Parathyroid adenoma (tissue), 2 donors: ENCODE measurements at regions not wholly inside any gene's neighbourhood (a gene's known extent, or its start where the extent isn't known, plus 50 kb on each side); places are given as distances from the start of the nearest gene placed in this dataset.

Experiments
- H2AFZ ChIP-seq: fragments of 300-600 bp; sonication (generic); one replicate; pipeline ENCODE4 v1.7.0; 2017; ENCODE audit warnings: antibody characterized with exemption, mild to moderate bottlenecking
- H3K27ac ChIP-seq: fragments of 300-600 bp; sonication (generic); one replicate; pipeline ENCODE4 v1.7.0; 2017
- H3K27me3 ChIP-seq: fragments of 300-600 bp; sonication (generic); one replicate; pipeline ENCODE4 v1.7.0; 2017; ENCODE audit warnings: low read length; ENCODE audit not compliant: control insufficient read depth, insufficient read depth
- H3K36me3 ChIP-seq: fragments of 300-600 bp; sonication (generic); one replicate; pipeline ENCODE4 v1.7.0; 2017; ENCODE audit warnings: low read length; ENCODE audit not compliant: control insufficient read depth, insufficient read depth
- H3K4me1 ChIP-seq: fragments of 300-600 bp; sonication (generic); one replicate; pipeline ENCODE4 v1.7.0; 2017; ENCODE audit warnings: control low read depth
- H3K4me2 ChIP-seq: fragments of 300-600 bp; sonication (generic); one replicate; pipeline ENCODE4 v1.7.0; 2017; ENCODE audit warnings: low read length
- H3K4me3 ChIP-seq: fragments of 300-600 bp; sonication (generic); one replicate; pipeline ENCODE4 v1.7.0; 2017; ENCODE audit warnings: low read depth, low read length
- H3K79me2 ChIP-seq: fragments of 300-600 bp; sonication (generic); one replicate; pipeline ENCODE4 v1.7.0; 2017; ENCODE audit warnings: control low read depth
- H3K9ac ChIP-seq: fragments of 300-600 bp; sonication (generic); one replicate; pipeline ENCODE4 v1.7.0; 2017; ENCODE audit warnings: mild to moderate bottlenecking
- H3K9me3 ChIP-seq: fragments of 300-600 bp; sonication (generic); one replicate; pipeline ENCODE4 v1.7.0; 2017; ENCODE audit warnings: low read length; ENCODE audit not compliant: control insufficient read depth
- TF ChIP-seq, protein P1 (sequence below): fragments of 300-600 bp; sonication (generic); IDR thresholded peaks from one replicate; pipeline ENCODE4 v1.7.0; 2017; ENCODE audit warnings: antibody characterized with exemption, mild to moderate bottlenecking
- donor health status: primary hyperparathyroidism.

DNA sequence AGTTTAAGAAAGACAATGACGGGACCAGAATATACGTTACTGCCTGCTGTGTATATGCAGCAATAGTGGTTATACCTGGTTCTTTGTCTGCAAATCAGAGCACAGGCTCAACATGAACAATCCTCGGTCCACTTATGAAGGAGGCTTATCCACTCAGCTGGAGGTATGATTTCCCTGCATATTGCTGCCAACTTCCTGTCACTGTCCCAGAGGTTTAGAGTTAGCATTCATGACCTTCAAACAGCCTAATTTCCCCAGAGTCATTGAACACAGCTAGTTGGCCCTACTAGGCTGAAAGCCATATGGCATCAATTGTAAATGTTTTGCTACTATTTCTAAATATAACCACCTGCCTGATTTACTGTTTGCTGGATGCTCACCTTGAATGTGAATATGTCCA lies 224.9 kb upstream of the ZNF717 start:
- Histone ChIP-seq H3K79me2 (peaks cover 7% of the 10 kb centered on the region), H3K27ac (no peak overlapping the region), H3K9me3 (no peaks in the 10 kb centered on the region), H3K9ac (no peak overlapping the region), H3K27me3 (no peaks in the 10 kb centered on the region), H3K4me1 (no peaks in the 10 kb centered on the region), H3K36me3 (no peaks in the 10 kb centered on the region), H3K4me2 (no peak overlapping the region), H3K4me3 (no peak overlapping the region), H2AFZ (no peak overlapping the region)
- TF ChIP-seq, protein P1, sequence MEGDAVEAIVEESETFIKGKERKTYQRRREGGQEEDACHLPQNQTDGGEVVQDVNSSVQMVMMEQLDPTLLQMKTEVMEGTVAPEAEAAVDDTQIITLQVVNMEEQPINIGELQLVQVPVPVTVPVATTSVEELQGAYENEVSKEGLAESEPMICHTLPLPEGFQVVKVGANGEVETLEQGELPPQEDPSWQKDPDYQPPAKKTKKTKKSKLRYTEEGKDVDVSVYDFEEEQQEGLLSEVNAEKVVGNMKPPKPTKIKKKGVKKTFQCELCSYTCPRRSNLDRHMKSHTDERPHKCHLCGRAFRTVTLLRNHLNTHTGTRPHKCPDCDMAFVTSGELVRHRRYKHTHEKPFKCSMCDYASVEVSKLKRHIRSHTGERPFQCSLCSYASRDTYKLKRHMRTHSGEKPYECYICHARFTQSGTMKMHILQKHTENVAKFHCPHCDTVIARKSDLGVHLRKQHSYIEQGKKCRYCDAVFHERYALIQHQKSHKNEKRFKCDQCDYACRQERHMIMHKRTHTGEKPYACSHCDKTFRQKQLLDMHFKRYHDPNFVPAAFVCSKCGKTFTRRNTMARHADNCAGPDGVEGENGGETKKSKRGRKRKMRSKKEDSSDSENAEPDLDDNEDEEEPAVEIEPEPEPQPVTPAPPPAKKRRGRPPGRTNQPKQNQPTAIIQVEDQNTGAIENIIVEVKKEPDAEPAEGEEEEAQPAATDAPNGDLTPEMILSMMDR = no peak

DNA sequence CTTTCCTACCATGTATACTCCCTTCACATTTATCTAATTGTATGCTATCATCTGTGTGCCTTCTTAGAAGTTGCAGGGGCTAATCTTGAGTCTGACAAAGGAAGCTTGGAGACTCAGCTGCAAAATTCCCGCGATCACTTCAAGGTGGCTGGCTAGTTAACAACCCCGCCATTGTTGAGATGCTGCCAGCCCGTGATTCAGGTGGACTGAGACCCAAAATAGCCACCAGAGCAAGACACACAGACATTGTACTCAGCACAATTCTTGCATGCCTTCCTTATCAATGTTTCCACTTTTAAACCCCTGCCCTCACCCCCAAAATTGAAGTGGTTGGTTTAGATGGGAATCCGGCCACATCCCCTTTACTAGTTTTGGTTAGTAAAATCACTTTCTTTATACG lies 225.8 kb upstream of the ZNF717 start:
- Histone ChIP-seq H3K36me3 (no peaks in the 10 kb centered on the region), H3K4me2 (no peak overlapping the region), H3K4me3 (no peak overlapping the region), H3K27me3 (no peaks in the 10 kb centered on the region), H3K9me3 (no peaks in the 10 kb centered on the region), H3K79me2 (peaks cover 7% of the 10 kb centered on the region), H2AFZ (no peak overlapping the region), H3K9ac (no peak overlapping the region), H3K4me1 (no peaks in the 10 kb centered on the region), H3K27ac (no peak overlapping the region)
- TF ChIP-seq, protein P1 = no peak

DNA sequence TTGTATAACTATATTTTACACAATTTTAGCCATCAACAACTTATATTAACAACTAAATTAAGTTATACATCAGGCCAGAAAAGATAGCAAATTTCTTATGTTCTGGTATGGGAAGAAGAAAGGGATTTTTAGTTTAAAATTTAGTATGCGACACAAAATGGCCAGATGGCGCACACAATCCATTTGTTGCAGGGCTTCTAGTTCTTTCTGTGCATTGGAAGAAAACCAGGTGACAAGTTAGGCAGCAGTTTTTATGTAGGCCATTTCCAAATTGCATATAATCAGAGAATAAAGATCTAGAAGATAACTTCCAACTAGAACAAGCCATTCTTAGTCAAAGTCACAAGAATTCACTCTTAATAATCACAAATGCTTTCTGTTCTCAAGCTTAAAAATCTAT lies 230.1 kb upstream of the ZNF717 start:
- no peaks in the 10 kb centered on the region for H3K9me3 ChIP-seq
- H3K36me3 ChIP-seq = no peaks in the 10 kb centered on the region
- H2AFZ ChIP-seq = no peak overlapping the region
- H3K9ac ChIP-seq = no peak overlapping the region
- TF ChIP-seq, protein P1 = no peak
- H3K27ac ChIP-seq = no peak overlapping the region
- no peaks in the 10 kb centered on the region for H3K4me1 ChIP-seq
- H3K4me3 ChIP-seq = no peak overlapping the region
- H3K79me2 ChIP-seq = peaks cover 7% of the 10 kb centered on the region
- H3K4me2 ChIP-seq = no peak overlapping the region
- H3K27me3 ChIP-seq = no peaks in the 10 kb centered on the region

DNA sequence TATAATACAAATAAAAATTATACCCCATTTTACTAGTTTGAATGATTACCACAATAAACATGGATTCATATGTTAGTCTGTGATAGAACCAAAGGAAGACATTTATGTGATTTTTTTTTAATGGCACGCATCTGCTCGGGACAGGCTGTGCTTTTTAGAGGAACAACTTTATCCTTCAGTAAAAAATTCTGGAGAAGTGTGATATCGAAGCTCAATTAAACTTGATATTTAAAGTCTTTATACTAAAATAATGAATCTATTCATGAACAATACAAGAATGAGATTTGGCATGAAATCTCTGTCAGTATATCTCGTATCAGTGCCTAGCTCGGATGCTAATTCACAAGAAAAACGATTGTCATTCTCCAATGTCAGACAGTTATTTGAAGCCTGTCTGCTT lies 230.8 kb upstream of the ZNF717 start:
- Histone ChIP-seq H3K27me3 (no peaks in the 10 kb centered on the region), H2AFZ (no peak overlapping the region), H3K4me3 (no peak overlapping the region), H3K4me1 (no peaks in the 10 kb centered on the region), H3K9me3 (no peaks in the 10 kb centered on the region), H3K36me3 (no peaks in the 10 kb centered on the region), H3K9ac (no peak overlapping the region), H3K27ac (no peak overlapping the region), H3K79me2 (peaks cover 7% of the 10 kb centered on the region), H3K4me2 (no peak overlapping the region)
- TF ChIP-seq, protein P1 = no peak

DNA sequence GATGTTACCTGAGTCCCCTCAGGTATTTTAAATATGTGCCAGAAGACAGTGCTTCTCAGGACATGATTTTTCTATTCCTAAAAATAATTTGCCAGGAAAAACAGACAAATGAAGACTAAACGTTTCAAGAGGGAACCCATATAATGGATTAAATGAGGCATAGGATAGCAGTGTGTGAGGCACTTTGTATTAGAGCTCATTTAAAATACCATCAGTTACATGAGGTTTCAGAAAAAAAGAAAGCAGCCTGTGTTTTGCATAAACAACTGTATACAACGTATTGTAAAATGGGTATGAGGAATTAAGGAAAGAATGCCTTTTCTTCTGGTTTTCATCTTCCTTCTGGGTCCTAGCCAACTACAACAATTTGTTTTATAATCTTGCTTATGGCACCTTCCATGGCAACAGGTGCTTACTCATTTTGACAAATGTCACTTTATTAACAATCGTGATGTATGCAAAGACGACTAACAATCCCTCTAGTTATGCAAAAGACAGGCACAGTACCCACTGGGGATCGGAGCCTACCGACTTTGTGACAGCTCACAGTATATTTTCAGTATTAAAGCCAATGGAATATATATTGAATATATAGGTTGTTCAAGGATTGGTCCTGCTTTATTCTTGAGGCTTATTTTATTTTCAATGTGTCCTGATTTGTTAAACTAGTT lies 231.6 kb upstream of the ZNF717 start:
- Histone ChIP-seq H3K36me3 (no peaks in the 10 kb centered on the region), H3K4me3 (no peak overlapping the region), H3K27ac (no peak overlapping the region), H3K4me2 (no peak overlapping the region), H3K79me2 (peaks cover 7% of the 10 kb centered on the region), H3K9me3 (no peaks in the 10 kb centered on the region), H3K9ac (no peak overlapping the region), H2AFZ (no peak overlapping the region), H3K4me1 (no peaks in the 10 kb centered on the region), H3K27me3 (no peaks in the 10 kb centered on the region)
- TF ChIP-seq, protein P1 = no peak
